Heart left ventricle (tissue), 16 donors: ENCODE measurements at regions not wholly inside any gene's neighbourhood (a gene's known extent, or its start where the extent isn't known, plus 50 kb on each side); places are given as distances from the start of the nearest gene placed in this dataset.
A peak's percentile ranks its signal among the peaks of the same experiment; 100 is the strongest.

Source experiments
- ATAC-seq, 4 donors: fragments of 200-7000 bp; cut with Tn5 transposase; one replicate each; pipeline ENCODE4 v1.9.1; 2020 to 2022; ENCODE audit warnings: moderate library complexity in 4 of 4, mild to moderate bottlenecking in 3 of 4, moderate number of reproducible peaks in 1 of 4
- DNase-seq, 5 donors: peaks; one replicate each; pipeline ENCODE4 v3.0.0-alpha.2; 2020
- H3K27ac ChIP-seq, 12 donors: fragments of 200-600 bp; sonication (generic) in 4 of 12; one replicate each; pipeline versions ENCODE4 v1.5.0 to v1.8.0; 2016 to 2022; ENCODE audit warnings: mild to moderate bottlenecking in 2 of 12
- H3K27me3 ChIP-seq, 9 donors: fragments of 200-600 bp; sonication (generic) in 2 of 9; one replicate each; pipeline versions ENCODE4 v1.5.1 to v1.8.0; 2016 to 2022; ENCODE audit warnings: mild to moderate bottlenecking in 3 of 9
- H3K36me3 ChIP-seq, 9 donors: fragments of 200-600 bp; sonication (generic) in 2 of 9; one replicate each; pipeline versions ENCODE4 v1.5.0 to v1.8.0; 2018 to 2022; ENCODE audit warnings: mild to moderate bottlenecking in 2 of 9
- H3K4me1 ChIP-seq, 12 donors: fragments of 200-600 bp; sonication (generic) in 4 of 12; one replicate each; pipeline versions ENCODE4 v1.5.0 to v1.8.0; 2016 to 2022; ENCODE audit warnings: mild to moderate bottlenecking in 3 of 12
- H3K4me3 ChIP-seq, 12 donors: fragments of 200-600 bp; sonication (generic) in 4 of 12; one replicate each; pipeline versions ENCODE4 v1.5.0 to v1.8.0; 2017 to 2022; ENCODE audit warnings: mild to moderate bottlenecking in 9 of 12, moderate library complexity in 4 of 12
- H3K9me3 ChIP-seq, 12 donors: fragments of 200-600 bp; sonication (generic) in 4 of 12; one replicate each; pipeline versions ENCODE4 v1.5.0 to v1.8.0; 2016 to 2022; ENCODE audit warnings: mild to moderate bottlenecking in 1 of 12
- CTCF ChIP-seq, 12 donors: fragments of 200-600 bp; sonication (generic) in 4 of 12; IDR thresholded peaks; one replicate each; pipeline versions ENCODE4 v1.5.0 to v1.8.0; 2018 to 2022; ENCODE audit warnings: antibody characterized with exemption in 12 of 12, mild to moderate bottlenecking in 5 of 12
- POLR2A ChIP-seq, 2 donors: fragments of 450-650 bp; IDR thresholded peaks; one replicate each; pipeline ENCODE4 v1.6.1; 2017; ENCODE audit warnings: antibody characterized with exemption in 2 of 2, mild to moderate bottlenecking in 2 of 2, moderate library complexity in 2 of 2
- WGBS, 4 donors: extraction: QIAGEN DNeasy Blood & Tissue Kit in 2 of 4; methylation state at CpG; one replicate each; pipeline versions ENCODE4 v1.1.5 to v1.1.7; 2013 to 2018; 5-methylcytosine and 5-hydroxymethylcytosine counted together
- intact Hi-C, 10 donors: fragments of 100-400 bp; cut with DNase I; formaldehyde crosslinking; loops; one replicate each; pipeline versions ENCODE4 v1.11.1 to v1.14.2; 2022
- donor health status: ischemic (EF 13 %, LVEDD 7.1; RV severe dilation, severe dysfunction).
- donor health status: healthy with polysubstance abuse.
- donor health status: DM: no; HTN: yes; CAD: no.
- donor health status: DM: no; HTN: no; CAD: no.
- donor health status: ischemic (EF 25% LVEDD 6.9; RV normal size, moderate dysfunction).
- donor health status: ischemic (EF 25% LVEDD 5.7; RV mildly dilated, moderate dysfunction).
- donor health status: healthy.
- donor health status: DM: yes; HTN: yes; CAD: no.
- donor health status: ischemic (EF 35%, LVEDD 5.7; RV mildly dilated, moderate dysfunction).
- donor health status: nonischemic (EF 11% LVEDD 7.7; RV severe dilation, severe dysfunction).
- donor health status: DM: yes; HTN: yes; CAD: no.
- donor health status: PGD.
- donor health status: ischemic (EF 29% LVEDD 5.4; RV normal size, mild dysfunction).
- donor health status: nonischemic (EF 23%, LVEDD 6.1; RV moderate dilation, normal function).

- Histone ChIP-seq H3K4me3 (no peak overlapping the region), H3K36me3 (no peaks in the 10 kb centered on the region), H3K27me3 (no peaks in the 10 kb centered on the region), H3K27ac (no peak overlapping the region), H3K4me1 (peaks cover 0 to 3% (median 0%) of the 10 kb centered on the region in 12 donors), H3K9me3 (no peaks in the 10 kb centered on the region)
- intact Hi-C loops: no loop called here
- 77 to 91% (median 90%) methylated on average over 3 of the region's 3 CpGs for WGBS, 4 donors
- TF ChIP-seq POLR2A (IDR thresholded peaks at IDR 0.05) (no peak), CTCF (IDR thresholded peaks at IDR 0.05) (no peak)
- DNase-seq: no peak
- ATAC-seq: no peak
These were observed 83.3 kb upstream of the APCDD1 start for GRCh38 chr18:10371165-10371564.

GRCh38 chr18:10374195-10374594, 80.2 kb upstream of the APCDD1 start:
- Histone ChIP-seq H3K27ac (no peak overlapping the region), H3K36me3 (no peaks in the 10 kb centered on the region), H3K4me1 (peaks cover 0 to 10% (median 2%) of the 10 kb centered on the region in 12 donors), H3K27me3 (no peaks in the 10 kb centered on the region), H3K9me3 (no peaks in the 10 kb centered on the region), H3K4me3 (no peak overlapping the region)
- no peak for TF ChIP-seq POLR2A (IDR thresholded peaks at IDR 0.05)
- TF ChIP-seq CTCF (IDR thresholded peaks at IDR 0.05): no peak
- no peak for DNase-seq
- 86 to 93% (median 89%) methylated on average over 10 of the region's 10 CpGs for WGBS, 4 donors
- intact Hi-C loops: no loop called here
- ATAC-seq: no peak

- H3K4me3 ChIP-seq: no peak overlapping the region
- H3K27me3 ChIP-seq: no peaks in the 10 kb centered on the region
- DNase-seq (no peak), ATAC-seq (no peak)
- 90 to 91% (median 90%) methylated on average over 13 to 16 of the region's 16 CpGs for WGBS, 4 donors
- intact Hi-C loops: no loop called here
- H3K36me3 ChIP-seq: no peaks in the 10 kb centered on the region
- H3K9me3 ChIP-seq: no peaks in the 10 kb centered on the region
- H3K4me1 ChIP-seq: peaks cover 0 to 13% (median 2%) of the 10 kb centered on the region in 12 donors
- TF ChIP-seq POLR2A (IDR thresholded peaks at IDR 0.05): no peak
- no peak for TF ChIP-seq CTCF (IDR thresholded peaks at IDR 0.05)
- no peak overlapping the region for H3K27ac ChIP-seq
These were observed 79.7 kb upstream of the APCDD1 start for GRCh38 chr18:10374636-10375293.

- TF ChIP-seq POLR2A (IDR thresholded peaks at IDR 0.05): no peak
- no peak for TF ChIP-seq CTCF (IDR thresholded peaks at IDR 0.05)
- Histone ChIP-seq H3K27me3 (no peaks in the 10 kb centered on the region), H3K4me1 (peaks cover 0 to 13% (median 2%) of the 10 kb centered on the region in 12 donors), H3K36me3 (no peaks in the 10 kb centered on the region), H3K9me3 (no peaks in the 10 kb centered on the region), H3K4me3 (no peak overlapping the region), H3K27ac (no peak overlapping the region)
- intact Hi-C loops: no loop called here
- ATAC-seq (peak; percentile 63 to 85 (median 68)), DNase-seq (peak in 3 of 5 donors; percentile 56 to 64 (median 58))
- 70 to 82% (median 72%) methylated on average over 10 of the region's 10 CpGs for WGBS, 4 donors
These were observed 77.7 kb upstream of the APCDD1 start for GRCh38 chr18:10376731-10377130.
